HCT116 (cell line): ENCODE measurements at regions not wholly inside any gene's neighbourhood (a gene's known extent, or its start where the extent isn't known, plus 50 kb on each side); places are given as distances from the start of the nearest gene placed in this dataset.

Experiments used
- ATAC-seq: fragments of 200-7000 bp; cut with Tn5 transposase; 2 replicates; pipeline ENCODE4 v1.9.1; 2020; ENCODE audit warnings: mild to moderate bottlenecking, moderate library complexity
- BruUV-seq: library from RNA; stranded (reverse); fragments of 400-500 nt; replicated peaks from 2 replicates; lab custom pipeline; 2021; lab: Mats Ljungman, UMichigan
- CTCF ChIA-PET: fragments of 300-600 bp; sonication (Branson Sonifier 250); formaldehyde crosslinking; loops from one replicate; lab custom pipeline; 2021; ENCODE audit warnings: antibody characterized with exemption; lab: Charles Lee
- POLR2A ChIA-PET: fragments of 300-600, 350-600 bp; sonication (Branson Sonifier 250); formaldehyde crosslinking; loops from one replicate; lab custom pipeline; 2021; ENCODE audit warnings: antibody characterized with exemption; lab: Charles Lee
- RAD21 ChIA-PET, 2 experiments: fragments of 300-600 bp; sonication (Branson Sonifier 250); formaldehyde crosslinking; loops; one replicate each; lab custom pipeline; 2023; ENCODE audit warnings: low total read pairs in 2 of 2; ENCODE audit not compliant: uncharacterized antibody in 2 of 2, unreplicated experiment in 2 of 2, low non-redundant PET in 1 of 2; lab: Charles Lee
- DNase-seq: peaks from one replicate; pipeline ENCODE4 v3.0.0-alpha.2; 2010; ENCODE audit warnings: low read depth, low spot score
- H2AFZ ChIP-seq: fragments of 200-600 bp; shearing (Covaris generic), sonication (generic); 2 replicates; pipeline ENCODE4 v1.6.1; 2017; ENCODE audit warnings: low read depth, mixed run types, mixed read lengths, antibody characterized with exemption, low read length; ENCODE audit not compliant: poor library complexity, severe bottlenecking
- H3K27ac ChIP-seq: 2 replicates; pipeline ENCODE4 v1.5.1; 2012; ENCODE audit warnings: low read depth, low read length
- H3K27me3 ChIP-seq: fragments of 200-600 bp; sonication (generic); 2 replicates; pipeline ENCODE4 v1.6.1; 2016; ENCODE audit warnings: mixed run types, low read length, mixed read lengths; ENCODE audit not compliant: insufficient read depth
- H3K36me3 ChIP-seq, 2 experiments: fragments of 200-500 bp in 1 of 2; fragments of 200-600 bp in 1 of 2; sonication (Bioruptor generic) in 1 of 2; sonication (generic) in 1 of 2; 2 replicates each; pipeline versions ENCODE4 v1.5.1 to v1.6.1; 2014 to 2016; ENCODE audit warnings: low read length in 2 of 2, inconsistent platforms in 1 of 2, mixed read lengths in 1 of 2, mixed run types in 1 of 2; ENCODE audit not compliant: insufficient read depth in 2 of 2, control insufficient read depth in 1 of 2
- H3K4me1 ChIP-seq, 2 experiments: fragments of 200-600 bp in 1 of 2; sonication (generic) in 1 of 2; 2 replicates each; pipeline versions ENCODE4 v1.5.1 to v1.6.1; 2012 to 2017; ENCODE audit warnings: low read length in 2 of 2, inconsistent platforms in 1 of 2, mild to moderate bottlenecking in 1 of 2, mixed read lengths in 1 of 2, mixed run types in 1 of 2, moderate library complexity in 1 of 2; ENCODE audit not compliant: insufficient read depth in 2 of 2, control insufficient read depth in 1 of 2
- H3K4me2 ChIP-seq: fragments of 200-600 bp; sonication (generic); 2 replicates; pipeline ENCODE4 v1.6.1; 2017; ENCODE audit warnings: mixed run types, low read length, mixed read lengths
- H3K4me3 ChIP-seq, 2 experiments: fragments of 200-600 bp in 1 of 2; sonication (generic) in 1 of 2; replicated peaks in 1 of 2; 2 replicates each; pipeline ENCODE4 v1.5.1; 2011 to 2016; ENCODE audit warnings: low read length in 2 of 2, control low read depth in 1 of 2, low read depth in 1 of 2, mild to moderate bottlenecking in 1 of 2, mixed read lengths in 1 of 2, mixed run types in 1 of 2
- H3K79me2 ChIP-seq: fragments of 200-600 bp; sonication (generic); 2 replicates; pipeline ENCODE4 v1.6.1; 2017; ENCODE audit warnings: mild to moderate bottlenecking, mixed run types, low read length, moderate library complexity, mixed read lengths; ENCODE audit not compliant: insufficient read depth
- H3K9ac ChIP-seq: fragments of 200-600 bp; sonication (generic); 2 replicates; pipeline ENCODE4 v1.6.1; 2016; ENCODE audit warnings: low read length, mixed read lengths
- H3K9me2 ChIP-seq: fragments of 200-600 bp; sonication (generic), shearing (Covaris generic); 2 replicates; pipeline ENCODE4 v1.6.1; 2017; ENCODE audit warnings: mixed run types, mild to moderate bottlenecking, moderate library complexity; ENCODE audit not compliant: insufficient read depth
- H3K9me3 ChIP-seq, 2 experiments: fragments of 200-500 bp in 1 of 2; fragments of 200-600 bp in 1 of 2; sonication (Bioruptor generic) in 1 of 2; sonication (generic) in 1 of 2; 2 replicates each; pipeline ENCODE4 v1.6.1; 2014 to 2017; ENCODE audit warnings: low read length in 2 of 2, mixed read lengths in 2 of 2, inconsistent platforms in 1 of 2, low read depth in 1 of 2, mild to moderate bottlenecking in 1 of 2, mixed run types in 1 of 2, moderate library complexity in 1 of 2; ENCODE audit not compliant: control insufficient read depth in 1 of 2, insufficient read depth in 1 of 2
- H4K20me1 ChIP-seq: fragments of 200-600 bp; sonication (generic), shearing (Covaris generic); 2 replicates; pipeline ENCODE4 v1.6.1; 2017; ENCODE audit warnings: mixed run types, mild to moderate bottlenecking, moderate library complexity; ENCODE audit not compliant: insufficient read depth
- CEBPB ChIP-seq: IDR thresholded peaks from 2 replicates; pipeline ENCODE4 v1.6.1; 2012; ENCODE audit warnings: low read depth
- ELF1 ChIP-seq: IDR thresholded peaks from 2 replicates; pipeline ENCODE4 v1.6.1; 2012; ENCODE audit warnings: low read depth, borderline replicate concordance
- EZH2 ChIP-seq: fragments of 200-600 bp; sonication (generic); IDR thresholded peaks from 2 replicates; pipeline ENCODE4 v1.6.1; 2017; ENCODE audit warnings: antibody characterized with exemption, mixed run types
- JUND ChIP-seq: IDR thresholded peaks from 2 replicates; pipeline ENCODE4 v1.6.1; 2012
- POLR2A ChIP-seq: IDR thresholded peaks from 2 replicates; pipeline ENCODE4 v1.7.0; 2011; ENCODE audit warnings: borderline replicate concordance; ENCODE audit not compliant: insufficient read depth, insufficient read length; ENCODE audit errors: extremely low read depth
- REST ChIP-seq: IDR thresholded peaks from 2 replicates; pipeline ENCODE4 v1.6.1; 2012; ENCODE audit warnings: low read depth
- SP1 ChIP-seq: IDR thresholded peaks from 2 replicates; pipeline ENCODE4 v1.6.1; 2012; ENCODE audit warnings: low read depth
- TCF7L2 ChIP-seq: IDR thresholded peaks from 2 replicates; pipeline ENCODE4 v1.7.0; 2011; ENCODE audit warnings: borderline replicate concordance, inconsistent platforms; ENCODE audit not compliant: insufficient read depth, insufficient read length; ENCODE audit errors: extremely low read depth
- intact Hi-C: fragments of 100-400 bp; cut with micrococcal nuclease; formaldehyde crosslinking; loops from 2 replicates; pipeline ENCODE4 v1.10.0; 2022
- TF ChIP-seq, protein P1 (sequence below): IDR thresholded peaks from 2 replicates; pipeline ENCODE4 v1.6.1; 2011; ENCODE audit warnings: mild to moderate bottlenecking, low read length, moderate library complexity; ENCODE audit not compliant: insufficient replicate concordance; ENCODE audit errors: extremely low read depth

- TF ChIP-seq, protein P1, sequence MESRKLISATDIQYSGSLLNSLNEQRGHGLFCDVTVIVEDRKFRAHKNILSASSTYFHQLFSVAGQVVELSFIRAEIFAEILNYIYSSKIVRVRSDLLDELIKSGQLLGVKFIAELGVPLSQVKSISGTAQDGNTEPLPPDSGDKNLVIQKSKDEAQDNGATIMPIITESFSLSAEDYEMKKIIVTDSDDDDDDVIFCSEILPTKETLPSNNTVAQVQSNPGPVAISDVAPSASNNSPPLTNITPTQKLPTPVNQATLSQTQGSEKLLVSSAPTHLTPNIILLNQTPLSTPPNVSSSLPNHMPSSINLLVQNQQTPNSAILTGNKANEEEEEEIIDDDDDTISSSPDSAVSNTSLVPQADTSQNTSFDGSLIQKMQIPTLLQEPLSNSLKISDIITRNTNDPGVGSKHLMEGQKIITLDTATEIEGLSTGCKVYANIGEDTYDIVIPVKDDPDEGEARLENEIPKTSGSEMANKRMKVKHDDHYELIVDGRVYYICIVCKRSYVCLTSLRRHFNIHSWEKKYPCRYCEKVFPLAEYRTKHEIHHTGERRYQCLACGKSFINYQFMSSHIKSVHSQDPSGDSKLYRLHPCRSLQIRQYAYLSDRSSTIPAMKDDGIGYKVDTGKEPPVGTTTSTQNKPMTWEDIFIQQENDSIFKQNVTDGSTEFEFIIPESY = no peak
- TF ChIP-seq EZH2 (no peak), TCF7L2 (no peak), SP1 (no peak)
These were observed 94.2 kb upstream of the SNTG2 start (continued) for GRCh38 chr2:856456-856855.

DNA sequence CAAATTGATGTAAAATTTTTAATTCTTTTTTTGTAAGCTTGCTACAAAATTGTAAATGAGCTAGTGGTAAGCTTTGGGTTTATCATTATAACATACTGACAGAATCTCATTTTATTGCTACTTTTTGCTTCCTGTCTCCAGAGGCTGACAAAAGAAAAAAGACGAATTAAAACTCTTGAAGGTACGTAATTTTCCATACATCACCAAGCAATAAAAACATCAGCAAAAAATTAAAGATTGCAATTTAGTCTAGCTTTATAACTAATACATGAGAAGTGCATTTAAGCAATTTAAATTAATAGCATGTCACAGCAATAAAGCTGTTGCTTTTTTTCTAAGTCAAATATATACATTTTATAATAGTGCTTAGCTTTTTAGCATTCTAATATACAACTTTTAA, 94.6 kb upstream of the SNTG2 start:
- intact Hi-C loops = no loop called here
- no peak for ATAC-seq

More for the DNA sequence above, 94.6 kb upstream of the SNTG2 start:
- Histone ChIP-seq H3K9me3 (no peaks in the 10 kb centered on the region), H3K9me2 (no peaks in the 10 kb centered on the region), H3K4me2 (no peak overlapping the region), H3K9ac (no peak overlapping the region)
- DNase-seq = no peak
- ChIA-PET POLR2A (no interaction called here), CTCF (no interaction called here)
- TF ChIP-seq JUND = no peak
- no peak for TF ChIP-seq TCF7L2
- no peak for TF ChIP-seq ELF1
- TF ChIP-seq SP1 = no peak
- no peak for TF ChIP-seq REST
- TF ChIP-seq POLR2A = no peak
- no peak for TF ChIP-seq CEBPB
- TF ChIP-seq, all 23 proteins: peak for 0
- H3K36me3 ChIP-seq = no peaks in the 10 kb centered on the region
- no peaks in the 10 kb centered on the region for H3K79me2 ChIP-seq
- no peak overlapping the region for H3K4me3 ChIP-seq
- no TSS peak for BruUV-seq
- H2AFZ ChIP-seq = no peak overlapping the region
- H3K27me3 ChIP-seq = no peaks in the 10 kb centered on the region
- no peak overlapping the region for H3K27ac ChIP-seq
- no peaks in the 10 kb centered on the region for H4K20me1 ChIP-seq
- H3K4me1 ChIP-seq = no peaks in the 10 kb centered on the region
- RAD21 ChIA-PET = no interaction called here
